ENCODE measurements at regions not wholly inside any gene's neighbourhood (a gene's known extent, or its start where the extent isn't known, plus 50 kb on each side); places are given as distances from the start of the nearest gene placed in this dataset.
"Not testable (repeated sequence)": the region's sequence is repeated elsewhere in the genome, so short reads cannot be mapped to it uniquely, and the experiment has no call there.

- H3K79me2 ChIP-seq (ENCODE audit: insufficient read depth, low read length), result no peaks in the 10 kb centered on the region
- H2AFZ ChIP-seq (ENCODE audit: low read length), result no peak overlapping the region
- no peaks in the 10 kb centered on the region for H4K20me1 ChIP-seq (ENCODE audit: insufficient read depth, low read length)
- H3K9me3 ChIP-seq (ENCODE audit: low read depth, low read length), result peaks cover 4% of the 10 kb centered on the region
- no peak for TF ChIP-seq CTCF (IDR thresholded peaks at IDR 0.05; ENCODE audit: extremely low read depth, low read depth, low read length)
- H3K4me1 ChIP-seq (ENCODE audit: insufficient read depth, low read length), result no peaks in the 10 kb centered on the region
- H3K4me2 ChIP-seq (ENCODE audit: insufficient read depth, low read length), result no peak overlapping the region
- no peak for DNase-seq (ENCODE audit: insufficient read length, low spot score, missing footprints)
- no peak overlapping the region for H3K4me3 ChIP-seq (ENCODE audit: insufficient read depth, low read length)
- H3K36me3 ChIP-seq (ENCODE audit: insufficient read depth, low read length), result no peaks in the 10 kb centered on the region
- no peaks in the 10 kb centered on the region for H3K27me3 ChIP-seq (ENCODE audit: insufficient read depth, low read length)
- no peak overlapping the region for H3K27ac ChIP-seq (ENCODE audit: low read depth, low read length)
Measured at GRCh38 chr9:103225702-103226646, 230.8 kb downstream of the CYLC2 start.

- no peak overlapping the region for H2AFZ ChIP-seq (ENCODE audit: low read length)
- H3K27ac ChIP-seq (ENCODE audit: low read depth, low read length), result no peak overlapping the region
- no peak for DNase-seq (ENCODE audit: insufficient read length, low spot score, missing footprints)
- H3K79me2 ChIP-seq (ENCODE audit: insufficient read depth, low read length), result no peaks in the 10 kb centered on the region
- no peak overlapping the region for H3K4me3 ChIP-seq (ENCODE audit: insufficient read depth, low read length)
- no peaks in the 10 kb centered on the region for H3K4me1 ChIP-seq (ENCODE audit: insufficient read depth, low read length)
- TF ChIP-seq CTCF (IDR thresholded peaks at IDR 0.05; ENCODE audit: extremely low read depth, low read depth, low read length), result no peak
- H4K20me1 ChIP-seq (ENCODE audit: insufficient read depth, low read length), result no peaks in the 10 kb centered on the region
- H3K36me3 ChIP-seq (ENCODE audit: insufficient read depth, low read length), result no peaks in the 10 kb centered on the region
- peaks cover 4% of the 10 kb centered on the region for H3K9me3 ChIP-seq (ENCODE audit: low read depth, low read length)
- no peaks in the 10 kb centered on the region for H3K27me3 ChIP-seq (ENCODE audit: insufficient read depth, low read length)
- H3K4me2 ChIP-seq (ENCODE audit: insufficient read depth, low read length), result no peak overlapping the region
Measured at GRCh38 chr9:103226647-103227013, 231.5 kb downstream of the CYLC2 start.

DNA sequence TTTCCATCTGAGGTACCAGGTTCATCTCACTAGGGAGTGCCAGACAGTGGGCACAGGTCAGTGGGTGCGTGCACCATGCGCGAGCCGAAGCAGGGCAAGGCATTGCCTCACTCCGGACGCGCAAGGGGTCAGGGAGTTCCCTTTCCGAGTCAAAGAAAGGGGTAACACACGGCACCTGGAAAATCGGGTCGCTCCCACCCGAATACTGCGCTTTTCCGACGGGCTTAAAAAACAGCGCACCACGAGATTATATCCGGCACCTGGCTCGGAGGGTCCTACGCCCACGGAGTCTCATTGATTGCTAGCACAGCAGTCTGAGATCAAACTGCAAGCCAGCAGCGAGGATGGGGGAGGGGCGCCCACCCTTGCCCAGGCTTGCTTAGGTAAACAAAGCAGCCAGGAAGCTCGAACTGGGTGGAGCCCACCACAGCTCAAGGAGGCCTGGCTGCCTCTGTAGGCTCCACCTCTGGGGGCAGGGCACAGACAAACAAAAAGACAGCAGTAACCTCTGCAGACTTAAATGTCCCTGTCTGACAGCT, 242.5 kb downstream of the CYLC2 start:
- not testable (repeated sequence) for H3K79me2 ChIP-seq (ENCODE audit: insufficient read depth, low read length); H3K4me1 ChIP-seq (ENCODE audit: insufficient read depth, low read length); H3K27ac ChIP-seq (ENCODE audit: low read depth, low read length); H4K20me1 ChIP-seq (ENCODE audit: insufficient read depth, low read length); H3K9me3 ChIP-seq (ENCODE audit: low read depth, low read length); H3K36me3 ChIP-seq (ENCODE audit: insufficient read depth, low read length); H2AFZ ChIP-seq (ENCODE audit: low read length); H3K27me3 ChIP-seq (ENCODE audit: insufficient read depth, low read length); DNase-seq (ENCODE audit: insufficient read length, low spot score, missing footprints); H3K4me3 ChIP-seq (ENCODE audit: insufficient read depth, low read length); H3K4me2 ChIP-seq (ENCODE audit: insufficient read depth, low read length)

DNA sequence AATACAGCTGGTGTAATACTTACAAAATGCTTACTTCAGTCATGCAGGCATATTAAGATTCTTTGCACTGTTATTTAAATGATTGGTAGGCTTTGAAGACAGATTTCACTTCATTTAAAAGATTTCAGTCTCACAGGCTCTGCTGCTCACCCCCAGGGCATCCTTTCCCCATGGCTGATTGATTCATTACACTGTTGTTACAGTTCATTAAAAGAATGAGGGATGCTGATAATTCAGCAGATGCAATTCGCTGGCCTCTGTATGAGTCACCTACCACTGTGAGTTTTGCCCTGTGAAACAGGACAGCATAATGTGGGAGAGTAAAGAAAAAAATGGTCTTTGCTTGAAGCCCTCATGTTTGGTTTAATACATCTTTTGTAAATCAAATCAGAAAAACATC, 246.9 kb downstream of the CYLC2 start:
- H3K4me3 ChIP-seq (ENCODE audit: insufficient read depth, low read length), result no peak overlapping the region
- no peaks in the 10 kb centered on the region for H3K27me3 ChIP-seq (ENCODE audit: insufficient read depth, low read length)
- DNase-seq (ENCODE audit: insufficient read length, low spot score, missing footprints), result no peak
- H3K4me2 ChIP-seq (ENCODE audit: insufficient read depth, low read length), result no peak overlapping the region
- no peaks in the 10 kb centered on the region for H3K79me2 ChIP-seq (ENCODE audit: insufficient read depth, low read length)
- no peak overlapping the region for H2AFZ ChIP-seq (ENCODE audit: low read length)
- H3K4me1 ChIP-seq (ENCODE audit: insufficient read depth, low read length), result no peaks in the 10 kb centered on the region
- no peak overlapping the region for H3K27ac ChIP-seq (ENCODE audit: low read depth, low read length)
- no peaks in the 10 kb centered on the region for H3K36me3 ChIP-seq (ENCODE audit: insufficient read depth, low read length)
- no peaks in the 10 kb centered on the region for H4K20me1 ChIP-seq (ENCODE audit: insufficient read depth, low read length)
- no peak for TF ChIP-seq CTCF (IDR thresholded peaks at IDR 0.05; ENCODE audit: extremely low read depth, low read depth, low read length)
- H3K9me3 ChIP-seq (ENCODE audit: low read depth, low read length), result peaks cover 2% of the 10 kb centered on the region
